ENCODE measurements at regions not wholly inside any gene's neighbourhood (a gene's known extent, or its start where the extent isn't known, plus 50 kb on each side); places are given as distances from the start of the nearest gene placed in this dataset.

DNA sequence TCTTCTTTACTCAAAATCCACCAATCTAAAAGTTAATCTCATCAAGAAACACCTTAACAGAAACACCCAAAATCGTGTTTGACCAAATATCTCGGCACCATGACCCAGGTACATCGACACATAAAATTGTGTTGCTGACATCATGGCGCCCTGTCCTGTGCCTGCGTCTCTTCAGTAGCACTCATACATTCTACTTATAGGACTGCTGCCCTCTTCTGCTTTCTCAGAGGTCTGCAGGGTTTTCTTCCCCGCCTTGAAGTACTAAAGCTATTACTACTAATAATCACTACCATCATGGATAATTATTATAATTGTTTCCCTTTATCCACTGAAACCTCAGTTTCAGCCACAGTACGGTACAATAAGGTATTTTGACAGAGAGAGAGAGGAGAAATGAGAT lies 1403.1 kb upstream of the TENM3 start:
- no peak for DNase-seq (ENCODE audit: low read depth in 4 of 4, low spot score in 2 of 4)

- DNase-seq (ENCODE audit: low read depth in 4 of 4, low spot score in 2 of 4): no peak
These were observed 1392.8 kb upstream of the TENM3 start for GRCh38 chr4:180850318-180850940.

- no peak for DNase-seq (ENCODE audit: low read depth in 4 of 4, low spot score in 2 of 4)
These were observed 1390.5 kb upstream of the TENM3 start for GRCh38 chr4:180852738-180853137.

- no peak for DNase-seq (ENCODE audit: low read depth in 4 of 4, low spot score in 2 of 4)
These were observed 1388.0 kb upstream of the TENM3 start for GRCh38 chr4:180855184-180855583.

GRCh38 chr4:180860089-180860720 lies 1383.0 kb upstream of the TENM3 start:
- DNase-seq (ENCODE audit: low read depth in 4 of 4, low spot score in 2 of 4): no peak

DNA sequence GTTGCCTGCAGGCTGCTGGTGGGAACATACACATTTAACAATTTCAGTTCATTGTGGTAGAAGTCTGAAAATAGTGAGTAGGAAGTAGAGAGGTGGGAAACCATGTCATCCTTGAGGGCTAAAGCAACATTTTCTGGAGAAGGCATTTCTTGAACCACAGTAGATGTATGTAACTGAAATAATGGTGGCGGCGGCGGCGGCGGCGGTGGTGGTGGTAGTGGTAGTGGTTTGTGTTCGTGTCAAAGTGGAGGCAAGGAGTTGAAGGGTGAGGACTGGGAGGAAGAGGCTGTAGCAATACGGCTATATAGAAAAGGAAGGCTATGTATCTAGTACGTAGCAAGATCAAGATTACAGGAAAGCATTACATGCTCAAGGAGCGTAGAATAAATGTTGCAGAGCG lies 1381.6 kb upstream of the TENM3 start:
- no peak for DNase-seq (ENCODE audit: low read depth in 4 of 4, low spot score in 2 of 4)

GRCh38 chr4:180866933-180867643 lies 1376.1 kb upstream of the TENM3 start:
- no peak for DNase-seq (ENCODE audit: low read depth in 4 of 4, low spot score in 2 of 4)

DNA sequence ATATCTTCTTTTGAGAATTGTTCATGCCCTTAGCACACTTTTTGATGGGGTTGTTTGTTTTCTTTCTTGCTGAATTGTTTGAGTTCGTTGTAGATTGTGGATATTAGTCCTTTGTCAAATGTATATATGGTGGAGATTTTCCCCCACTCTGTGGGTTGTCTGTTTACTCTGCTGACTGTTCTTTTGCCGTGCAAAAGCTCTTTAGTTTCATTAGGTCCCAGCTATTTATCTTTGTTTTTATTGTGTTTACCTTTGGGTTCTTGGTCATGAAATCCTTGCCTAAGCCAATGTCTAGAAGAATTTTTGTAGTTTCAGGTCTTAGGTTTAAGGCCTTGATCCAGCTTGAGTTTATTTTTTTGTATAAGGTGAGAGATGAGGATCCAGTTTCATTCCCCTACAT lies 1372.6 kb upstream of the TENM3 start:
- DNase-seq (ENCODE audit: low read depth in 4 of 4, low spot score in 2 of 4): no peak

GRCh38 chr4:180898305-180898704 lies 1344.9 kb upstream of the TENM3 start:
- DNase-seq (ENCODE audit: low read depth in 4 of 4, low spot score in 2 of 4): no peak

- no peak for DNase-seq (ENCODE audit: low read depth in 4 of 4, low spot score in 2 of 4)
These were observed 1342.4 kb upstream of the TENM3 start for GRCh38 chr4:180900781-180901180.

- DNase-seq (ENCODE audit: low read depth in 4 of 4, low spot score in 2 of 4): no peak
These were observed 1333.9 kb upstream of the TENM3 start for GRCh38 chr4:180909279-180909678.

DNA sequence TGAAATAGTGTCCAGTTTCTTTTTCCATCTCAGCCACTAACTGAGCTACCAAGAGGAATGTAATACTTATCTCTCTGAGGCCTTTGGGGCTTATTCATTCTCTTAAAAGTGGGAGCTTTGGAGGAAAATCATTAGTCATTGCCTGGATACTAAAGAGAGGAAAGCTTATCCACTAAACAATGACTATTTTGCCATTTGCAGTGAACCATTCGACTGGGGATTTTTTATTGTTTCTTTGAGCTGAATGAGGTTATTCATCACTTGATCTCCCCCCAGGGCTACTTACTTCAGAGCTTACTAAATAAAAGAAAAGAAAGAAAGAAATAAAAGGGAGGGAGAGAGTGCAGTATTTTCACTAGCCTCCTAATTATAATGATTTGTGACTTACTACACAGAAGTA lies 1329.5 kb upstream of the TENM3 start:
- DNase-seq (ENCODE audit: low read depth in 4 of 4, low spot score in 2 of 4): no peak

GRCh38 chr4:180923486-180923885 lies 1319.7 kb upstream of the TENM3 start:
- no peak for DNase-seq (ENCODE audit: low read depth in 4 of 4, low spot score in 2 of 4)

- no peak for DNase-seq (ENCODE audit: low read depth in 4 of 4, low spot score in 2 of 4)
These were observed 1317.4 kb upstream of the TENM3 start for GRCh38 chr4:180925805-180926204.

DNA sequence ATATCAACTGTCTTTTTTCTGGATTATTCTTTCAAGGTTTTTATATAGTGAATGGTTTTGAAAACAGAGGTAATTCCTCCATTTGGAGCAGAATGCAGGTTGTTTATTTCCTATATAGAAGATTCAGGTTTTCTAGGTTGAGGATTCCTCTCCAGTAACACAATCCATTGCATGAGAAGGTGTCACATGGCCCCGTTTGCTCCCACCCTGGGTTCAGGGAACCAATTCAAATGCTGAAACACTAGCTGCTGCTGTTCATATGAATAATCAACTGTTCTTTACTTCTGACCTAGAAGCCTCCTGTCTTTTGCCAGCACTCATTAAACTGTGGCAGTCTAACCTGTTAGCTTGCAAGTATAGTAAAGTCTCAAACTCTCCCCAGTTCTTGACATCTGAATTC lies 1316.9 kb upstream of the TENM3 start:
- DNase-seq (ENCODE audit: low read depth in 4 of 4, low spot score in 2 of 4): no peak

DNA sequence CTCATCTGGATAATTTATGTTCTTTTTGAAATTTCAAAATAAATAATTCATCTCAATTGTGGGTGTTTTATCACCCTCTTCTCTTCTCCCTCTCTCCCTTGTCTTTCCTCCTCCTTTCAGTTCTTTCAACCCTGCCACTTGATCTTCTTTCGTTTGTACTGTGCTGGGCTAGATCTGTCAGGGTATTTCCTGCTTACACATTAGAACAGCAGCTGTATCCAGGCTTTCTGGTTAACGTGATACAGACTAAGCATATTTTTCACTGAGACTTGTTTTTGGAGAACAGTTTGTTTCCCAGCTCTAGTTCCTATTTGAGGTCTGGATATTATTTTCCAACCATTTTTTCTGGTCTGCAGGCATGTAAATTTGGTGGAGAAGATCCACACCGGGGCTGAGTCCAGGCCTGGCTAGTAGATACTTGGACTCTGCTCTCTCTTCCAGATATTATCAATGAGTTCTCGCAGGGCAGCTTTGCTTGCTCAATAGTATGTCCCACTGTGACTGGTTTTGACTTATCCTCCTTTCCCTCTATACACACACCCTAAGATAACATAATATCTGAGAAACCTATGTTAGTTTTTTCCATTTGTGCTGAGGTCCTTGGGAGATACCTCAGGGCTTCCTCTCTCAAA lies 1310.7 kb upstream of the TENM3 start:
- no peak for DNase-seq (ENCODE audit: low read depth in 4 of 4, low spot score in 2 of 4)

DNA sequence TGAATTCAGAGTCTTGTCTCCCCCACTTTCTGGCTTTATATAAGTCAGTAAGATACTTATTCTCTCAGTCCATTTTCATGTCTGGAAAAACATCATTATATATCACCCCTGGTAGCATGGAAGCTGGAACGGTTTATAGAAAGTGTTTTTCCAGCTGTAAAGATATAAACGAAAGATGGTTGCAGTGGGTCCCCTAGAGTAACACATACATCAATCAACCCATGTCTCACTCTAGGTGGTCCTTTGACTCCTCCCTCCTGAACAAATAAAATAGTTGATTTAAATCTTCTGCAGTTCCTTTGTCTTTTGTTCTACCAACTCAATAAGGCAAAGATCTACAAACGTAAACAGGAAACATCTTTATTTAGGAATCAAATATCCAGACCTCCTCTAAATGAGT lies 1306.1 kb upstream of the TENM3 start:
- no peak for DNase-seq (ENCODE audit: low read depth in 4 of 4, low spot score in 2 of 4)

GRCh38 chr4:180940680-180941079 lies 1302.5 kb upstream of the TENM3 start:
- no peak for DNase-seq (ENCODE audit: low read depth in 4 of 4, low spot score in 2 of 4)

DNA sequence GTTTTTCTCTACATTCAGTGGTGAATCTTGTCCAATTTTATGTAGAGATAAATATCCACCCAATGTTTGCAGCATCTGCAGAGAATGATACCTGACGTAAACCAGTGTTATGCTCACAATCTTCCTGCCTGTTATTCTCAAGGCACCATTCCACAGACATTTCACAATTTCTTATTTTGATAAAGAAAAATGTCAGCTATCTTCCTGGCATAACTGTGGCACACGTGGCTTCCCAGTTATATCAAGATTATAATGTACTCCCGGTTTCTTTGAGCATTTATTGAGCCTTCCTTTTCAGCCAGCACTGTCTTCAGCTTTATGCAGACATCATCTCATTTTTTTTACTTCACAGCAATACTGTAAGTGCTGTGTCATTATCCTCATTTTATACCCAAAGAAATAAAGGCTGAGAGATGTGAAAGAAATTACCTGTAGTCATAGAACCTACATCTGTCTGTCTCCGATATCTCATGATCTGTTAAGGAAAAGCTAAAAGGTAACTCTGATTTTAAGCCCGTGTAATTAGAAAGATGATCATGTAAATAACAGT lies 1300.8 kb upstream of the TENM3 start:
- no peak for DNase-seq (ENCODE audit: low read depth in 4 of 4, low spot score in 2 of 4)

GRCh38 chr4:180946188-180946587 lies 1297.0 kb upstream of the TENM3 start:
- no peak for DNase-seq (ENCODE audit: low read depth in 4 of 4, low spot score in 2 of 4)

DNA sequence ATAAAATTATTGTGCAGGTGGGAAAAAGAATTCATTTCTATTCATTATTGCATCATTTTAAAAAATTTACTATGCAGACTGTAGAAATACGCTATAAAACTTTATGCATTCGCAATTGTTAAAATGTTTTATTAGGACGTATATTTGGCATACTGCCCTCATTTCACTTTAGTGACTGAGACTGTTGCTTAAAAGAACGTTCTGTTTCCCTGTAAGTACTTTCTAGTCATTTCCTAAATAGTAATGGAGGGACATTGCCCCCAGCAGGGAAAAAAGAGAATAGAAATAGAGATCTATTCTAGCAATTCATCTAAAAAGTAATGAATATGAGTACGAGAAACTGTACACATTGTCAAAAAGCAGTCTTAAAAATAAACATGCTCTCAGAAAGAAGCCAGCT lies 1295.8 kb upstream of the TENM3 start:
- peak in 2 of 4 donors; percentile 28 to 40 for DNase-seq (ENCODE audit: low read depth in 4 of 4, low spot score in 2 of 4)
